SK-N-SH treated with all-trans-retinoic acid at 6 μM for 48 hours (cell line): ENCODE measurements at regions not wholly inside any gene's neighbourhood (a gene's known extent, or its start where the extent isn't known, plus 50 kb on each side); places are given as distances from the start of the nearest gene placed in this dataset.
A peak's percentile ranks its signal among the peaks of the same experiment; 100 is the strongest.

Experiments
- ATAC-seq: fragments of 200-7000 bp; cut with Tn5 transposase; 3 replicates; pipeline ENCODE4 v1.9.1; 2020; ENCODE audit warnings: mild to moderate bottlenecking, moderate library complexity
- ARNTL ChIP-seq: fragments of 450-650 bp; formaldehyde crosslinking; IDR thresholded peaks from 2 replicates; pipeline ENCODE4 v1.5.0; 2020; ENCODE audit warnings: low read depth, mild to moderate bottlenecking, moderate library complexity, borderline replicate concordance
- BACH2 ChIP-seq: fragments of 250-450 bp; sonication (Bioruptor Pico); IDR thresholded peaks from 2 replicates; pipeline ENCODE4 v1.9.0; 2021; ENCODE audit warnings: mild to moderate bottlenecking, borderline replicate concordance
- CSRNP3 ChIP-seq: fragments of 250-450 bp; sonication (Bioruptor Pico); IDR thresholded peaks from 2 replicates; pipeline ENCODE4 v1.5.1; 2021; ENCODE audit warnings: mild to moderate bottlenecking, moderate library complexity
- ESRRG ChIP-seq: fragments of 250-450 bp; sonication (Bioruptor Pico); IDR thresholded peaks from 2 replicates; pipeline ENCODE4 v1.6.1; 2021; ENCODE audit warnings: mild to moderate bottlenecking
- GLIS3 ChIP-seq: fragments of 250-450 bp; sonication (Bioruptor Pico); IDR thresholded peaks from 2 replicates; pipeline ENCODE4 v1.5.0; 2020; ENCODE audit warnings: mild to moderate bottlenecking, moderate library complexity
- ISL1 ChIP-seq: fragments of 250-450 bp; sonication (Bioruptor Pico); IDR thresholded peaks from 2 replicates; pipeline ENCODE4 v2.1.2; 2022; ENCODE audit warnings: mild to moderate bottlenecking, moderate library complexity
- OSR1 ChIP-seq: fragments of 250-450 bp; sonication (Bioruptor Pico); IDR thresholded peaks from 2 replicates; pipeline ENCODE4 v1.8.0; 2022; ENCODE audit warnings: moderate library complexity, mild to moderate bottlenecking, inconsistent platforms
- POU6F1 ChIP-seq: fragments of 250-450 bp; sonication (Bioruptor Pico); IDR thresholded peaks from 2 replicates; pipeline ENCODE4 v1.8.0; 2021; ENCODE audit warnings: low read depth, mild to moderate bottlenecking, moderate library complexity, borderline replicate concordance
- PPARA ChIP-seq: fragments of 250-450 bp; sonication (Bioruptor Pico); IDR thresholded peaks from 2 replicates; pipeline ENCODE4 v1.5.0; 2020; ENCODE audit warnings: mild to moderate bottlenecking, borderline replicate concordance
- RARB ChIP-seq: fragments of 250-450 bp; sonication (Bioruptor Pico); IDR thresholded peaks from 2 replicates; pipeline ENCODE4 v1.8.0; 2021; ENCODE audit warnings: mild to moderate bottlenecking, moderate library complexity
- TCF4 ChIP-seq: fragments of 250-450 bp; sonication (Bioruptor Pico); IDR thresholded peaks from 2 replicates; pipeline ENCODE4 v1.8.0; 2021; ENCODE audit warnings: mild to moderate bottlenecking, moderate library complexity, borderline replicate concordance
- TOX ChIP-seq: fragments of 250-450 bp; sonication (Bioruptor Pico); IDR thresholded peaks from 2 replicates; pipeline ENCODE4 v1.8.0; 2021; ENCODE audit warnings: mild to moderate bottlenecking, moderate library complexity, borderline replicate concordance
- TSHZ2 ChIP-seq: fragments of 250-450 bp; sonication (Bioruptor Pico); IDR thresholded peaks from 2 replicates; pipeline ENCODE4 v1.5.0; 2020; ENCODE audit warnings: mild to moderate bottlenecking, moderate library complexity
- ZC3H10 ChIP-seq: fragments of 250-450 bp; sonication (Bioruptor Pico); IDR thresholded peaks from 2 replicates; pipeline ENCODE4 v1.5.1; 2021; ENCODE audit warnings: mild to moderate bottlenecking, moderate library complexity
- ZFP30 ChIP-seq: fragments of 450-650 bp; formaldehyde crosslinking; IDR thresholded peaks from 2 replicates; pipeline ENCODE4 v1.5.0; 2022; ENCODE audit warnings: mild to moderate bottlenecking, moderate library complexity
- ZNF70 ChIP-seq: fragments of 450-650 bp; formaldehyde crosslinking; IDR thresholded peaks from 2 replicates; pipeline ENCODE4 v1.5.0; 2020; ENCODE audit warnings: mild to moderate bottlenecking, moderate library complexity
- TF ChIP-seq, protein P1 (sequence below): fragments of 250-450 bp; sonication (Bioruptor Pico); IDR thresholded peaks from 2 replicates; pipeline ENCODE4 v1.8.0; 2020; ENCODE audit warnings: mild to moderate bottlenecking, moderate library complexity, borderline replicate concordance
- TF ChIP-seq, protein P2 (sequence below): fragments of 250-450 bp; sonication (Bioruptor Pico); IDR thresholded peaks from 2 replicates; pipeline ENCODE4 v1.5.1; 2020; ENCODE audit warnings: low read depth, mild to moderate bottlenecking, moderate library complexity

GRCh38 chr10:128178302-128178958, 52.2 kb upstream of the MKI67 start:
- TF ChIP-seq ARNTL (CRISPR knock-in tag) (no peak), ISL1 (CRISPR knock-in tag) (no peak)
- ATAC-seq, result peak; percentile 60; the same call in 1 of the 3 replicates

DNA sequence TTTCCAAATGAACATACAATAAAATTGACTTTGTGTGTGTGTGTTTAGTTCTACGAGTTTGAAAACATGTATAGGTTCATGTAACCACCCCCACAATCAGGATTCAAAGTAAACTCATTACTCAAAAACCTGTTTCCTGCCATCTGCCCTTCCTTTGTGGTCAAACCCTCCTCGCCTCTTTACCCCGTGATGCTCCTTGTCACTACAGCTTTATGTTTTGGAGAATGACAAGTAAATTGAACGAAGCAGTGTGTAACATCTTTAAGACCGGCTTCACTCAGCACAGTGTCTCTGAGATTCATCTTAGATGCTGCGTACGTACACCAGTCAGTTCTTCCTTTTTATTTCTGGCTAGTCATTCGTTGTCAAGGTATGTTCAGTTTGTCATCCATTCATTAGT, 54.6 kb upstream of the MKI67 start:
- ATAC-seq, result no peak

DNA sequence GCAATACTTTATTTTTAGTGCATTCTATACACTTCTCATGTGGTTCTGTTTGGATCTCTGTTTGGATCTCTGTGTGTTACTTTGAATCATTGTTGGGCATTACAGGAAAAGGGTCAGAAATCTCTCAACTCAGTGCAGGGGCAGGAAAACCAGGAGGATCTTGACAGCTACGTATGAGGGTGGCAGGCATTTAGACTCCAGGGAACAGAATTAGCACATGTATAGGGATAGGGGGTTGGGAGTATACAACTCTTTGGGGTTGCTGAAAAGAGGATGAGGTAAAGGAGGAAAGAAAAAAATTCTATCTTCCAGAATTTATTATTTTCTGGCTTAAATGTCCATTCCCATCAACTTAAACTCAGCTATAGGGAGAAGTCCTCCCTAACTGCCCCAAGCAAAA, 59.4 kb upstream of the MKI67 start:
- TF ChIP-seq TCF4 (CRISPR knock-in tag) (no peak), POU6F1 (no peak), ISL1 (CRISPR knock-in tag) (no peak), ZC3H10 (CRISPR knock-in tag) (no peak), OSR1 (CRISPR knock-in tag) (no peak), ZNF70 (no peak), TOX (no peak), ESRRG (CRISPR knock-in tag) (no peak), CSRNP3 (CRISPR knock-in tag) (no peak), ZFP30 (CRISPR knock-in tag) (no peak), BACH2 (no peak), RARB (CRISPR knock-in tag) (no peak), TSHZ2 (CRISPR knock-in tag) (no peak), ARNTL (CRISPR knock-in tag) (no peak), PPARA (CRISPR knock-in tag) (no peak), GLIS3 (CRISPR knock-in tag) (no peak)
- TF ChIP-seq, protein P1, sequence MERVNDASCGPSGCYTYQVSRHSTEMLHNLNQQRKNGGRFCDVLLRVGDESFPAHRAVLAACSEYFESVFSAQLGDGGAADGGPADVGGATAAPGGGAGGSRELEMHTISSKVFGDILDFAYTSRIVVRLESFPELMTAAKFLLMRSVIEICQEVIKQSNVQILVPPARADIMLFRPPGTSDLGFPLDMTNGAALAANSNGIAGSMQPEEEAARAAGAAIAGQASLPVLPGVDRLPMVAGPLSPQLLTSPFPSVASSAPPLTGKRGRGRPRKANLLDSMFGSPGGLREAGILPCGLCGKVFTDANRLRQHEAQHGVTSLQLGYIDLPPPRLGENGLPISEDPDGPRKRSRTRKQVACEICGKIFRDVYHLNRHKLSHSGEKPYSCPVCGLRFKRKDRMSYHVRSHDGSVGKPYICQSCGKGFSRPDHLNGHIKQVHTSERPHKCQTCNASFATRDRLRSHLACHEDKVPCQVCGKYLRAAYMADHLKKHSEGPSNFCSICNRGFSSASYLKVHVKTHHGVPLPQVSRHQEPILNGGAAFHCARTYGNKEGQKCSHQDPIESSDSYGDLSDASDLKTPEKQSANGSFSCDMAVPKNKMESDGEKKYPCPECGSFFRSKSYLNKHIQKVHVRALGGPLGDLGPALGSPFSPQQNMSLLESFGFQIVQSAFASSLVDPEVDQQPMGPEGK (CRISPR knock-in tag), result no peak
- TF ChIP-seq, protein P2, sequence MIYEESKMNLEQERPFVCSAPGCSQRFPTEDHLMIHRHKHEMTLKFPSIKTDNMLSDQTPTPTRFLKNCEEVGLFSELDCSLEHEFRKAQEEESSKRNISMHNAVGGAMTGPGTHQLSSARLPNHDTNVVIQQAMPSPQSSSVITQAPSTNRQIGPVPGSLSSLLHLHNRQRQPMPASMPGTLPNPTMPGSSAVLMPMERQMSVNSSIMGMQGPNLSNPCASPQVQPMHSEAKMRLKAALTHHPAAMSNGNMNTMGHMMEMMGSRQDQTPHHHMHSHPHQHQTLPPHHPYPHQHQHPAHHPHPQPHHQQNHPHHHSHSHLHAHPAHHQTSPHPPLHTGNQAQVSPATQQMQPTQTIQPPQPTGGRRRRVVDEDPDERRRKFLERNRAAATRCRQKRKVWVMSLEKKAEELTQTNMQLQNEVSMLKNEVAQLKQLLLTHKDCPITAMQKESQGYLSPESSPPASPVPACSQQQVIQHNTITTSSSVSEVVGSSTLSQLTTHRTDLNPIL, result no peak
- ATAC-seq, result no peak

More for the DNA sequence above, 54.6 kb upstream of the MKI67 start:
- TF ChIP-seq GLIS3 (CRISPR knock-in tag) (no peak), ZC3H10 (CRISPR knock-in tag) (no peak), PPARA (CRISPR knock-in tag) (no peak), POU6F1 (no peak)
- TF ChIP-seq, protein P1 (CRISPR knock-in tag), result no peak
